HG03565 (cell line): ENCODE measurements at regions not wholly inside any gene's neighbourhood (a gene's known extent, or its start where the extent isn't known, plus 50 kb on each side); places are given as distances from the start of the nearest gene placed in this dataset.

ENCODE experiments used
- ATAC-seq: cut with Tn5 transposase; IDR thresholded peaks from one replicate; pipeline ENCODE4 v1.9.1; 2021; ENCODE audit warnings: mild to moderate bottlenecking, moderate library complexity; ENCODE audit not compliant: unreplicated experiment

DNA sequence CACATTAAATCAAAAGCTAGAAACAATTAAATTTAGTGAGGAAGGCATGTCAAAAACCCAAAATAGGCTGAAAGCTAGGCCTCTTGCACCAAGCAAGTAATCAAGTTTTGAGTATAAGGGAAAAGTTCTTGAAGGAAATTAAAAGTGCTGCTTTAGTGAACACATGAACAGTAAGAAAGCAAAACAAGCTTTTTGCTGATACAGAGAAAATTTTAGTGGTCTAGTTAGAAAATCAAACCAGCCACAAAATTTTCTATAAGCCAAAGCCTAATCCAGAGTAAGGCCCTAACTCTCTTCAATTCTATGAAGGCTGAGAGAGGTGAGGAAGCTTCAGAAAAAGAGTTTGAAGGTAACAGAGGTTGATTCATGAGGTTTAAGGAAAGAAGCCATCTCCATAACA lies 116.2 kb downstream of the CYB561 start:
- ATAC-seq: no peak

DNA sequence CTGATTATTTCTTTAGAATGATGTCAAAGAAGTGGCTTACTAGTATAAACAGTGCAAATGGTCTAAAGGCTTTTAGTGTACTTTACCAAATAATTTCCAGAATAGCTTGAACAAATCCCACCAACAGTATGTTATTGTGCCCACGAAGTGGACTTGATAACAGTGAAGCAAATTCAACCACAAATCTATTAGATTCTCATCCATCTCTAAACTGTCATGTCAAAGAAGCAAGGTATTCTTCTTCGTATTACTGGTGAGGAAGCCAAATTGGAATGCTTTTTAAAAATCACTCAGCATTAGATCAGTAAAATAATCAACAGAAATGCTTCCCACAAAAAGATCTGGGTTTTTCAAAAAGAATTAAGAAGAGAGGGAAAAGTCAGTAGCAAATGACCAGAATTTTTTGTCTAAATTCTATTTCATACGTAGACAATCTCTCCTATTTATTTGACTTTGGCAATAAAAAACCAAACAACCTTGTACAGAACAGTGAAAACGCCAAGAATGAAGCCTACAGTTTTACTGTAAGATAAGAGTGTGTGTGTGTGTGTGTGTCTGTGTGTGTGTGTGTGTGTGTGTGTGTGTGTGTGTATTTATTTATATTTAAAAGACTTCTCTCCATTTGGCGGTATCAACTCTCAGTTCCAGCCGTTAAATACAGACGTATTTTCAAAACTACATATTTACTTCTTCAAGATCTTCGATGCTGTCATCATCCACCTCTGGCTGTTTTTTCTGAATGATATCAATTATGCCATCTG lies 114.6 kb downstream of the CYB561 start:
- no peak for ATAC-seq

- ATAC-seq: no peak
Observed at GRCh38 chr17:63332286-63332685, 113.8 kb downstream of the CYB561 start.

DNA sequence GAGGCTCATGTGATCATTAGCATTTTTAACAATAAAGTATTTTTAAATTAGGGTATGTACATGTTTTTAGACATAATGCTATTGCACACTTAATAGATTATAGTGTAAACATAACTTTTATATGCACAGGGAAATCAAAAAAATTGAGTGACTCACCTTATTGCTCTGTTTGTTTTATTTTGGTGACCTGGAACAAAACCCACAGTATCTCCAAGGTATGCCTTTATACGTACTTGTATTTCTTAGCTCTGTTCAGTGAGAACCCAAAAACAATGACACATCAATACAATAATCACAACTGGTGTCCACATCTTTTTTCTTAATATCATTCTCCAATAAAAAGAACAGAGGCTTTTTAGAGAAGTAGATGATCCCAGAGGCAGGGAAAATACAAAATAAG lies 112.2 kb downstream of the CYB561 start:
- ATAC-seq: no peak

- no peak for ATAC-seq
Observed at GRCh38 chr17:63335831-63336230, 110.3 kb downstream of the CYB561 start.

GRCh38 chr17:63337579-63337978 lies 108.5 kb downstream of the CYB561 start:
- no peak for ATAC-seq

DNA sequence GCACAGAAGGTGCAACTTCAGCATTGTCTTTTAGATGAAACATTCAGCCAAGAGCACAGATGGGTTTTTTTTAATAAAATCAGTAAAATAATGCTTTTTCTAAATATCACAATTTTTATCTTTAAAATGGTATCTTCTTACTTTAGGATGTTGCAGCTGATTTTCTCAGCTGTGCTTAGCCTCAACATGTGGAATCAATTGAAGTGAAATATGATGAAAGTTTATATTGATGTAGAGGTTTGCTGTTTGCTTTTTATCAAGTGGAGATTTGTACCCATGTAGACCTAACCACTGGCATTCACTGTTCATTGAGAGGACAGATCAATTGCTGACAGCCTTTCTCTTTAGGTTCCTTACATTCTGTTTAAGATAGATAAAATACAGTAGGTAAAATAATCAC lies 107.8 kb downstream of the CYB561 start:
- ATAC-seq: no peak

DNA sequence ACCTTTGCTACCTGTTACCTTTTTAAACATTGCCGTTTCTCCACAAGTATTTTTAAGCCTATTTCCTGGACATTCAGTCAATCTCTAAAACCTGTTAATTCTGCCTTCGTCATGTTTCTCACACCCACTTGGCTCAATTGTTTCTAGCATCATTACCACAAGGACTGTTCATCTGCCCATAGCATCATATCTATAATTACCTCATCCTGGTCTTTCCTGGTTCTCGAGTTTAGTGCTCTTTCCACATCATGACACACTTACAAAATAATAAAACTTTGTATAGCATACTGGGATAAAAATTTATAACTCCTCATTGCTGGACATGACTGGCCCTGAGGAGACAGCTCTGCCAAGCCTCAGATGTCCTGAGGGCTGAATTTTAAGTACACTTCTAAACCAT lies 104.8 kb downstream of the CYB561 start:
- ATAC-seq: no peak

DNA sequence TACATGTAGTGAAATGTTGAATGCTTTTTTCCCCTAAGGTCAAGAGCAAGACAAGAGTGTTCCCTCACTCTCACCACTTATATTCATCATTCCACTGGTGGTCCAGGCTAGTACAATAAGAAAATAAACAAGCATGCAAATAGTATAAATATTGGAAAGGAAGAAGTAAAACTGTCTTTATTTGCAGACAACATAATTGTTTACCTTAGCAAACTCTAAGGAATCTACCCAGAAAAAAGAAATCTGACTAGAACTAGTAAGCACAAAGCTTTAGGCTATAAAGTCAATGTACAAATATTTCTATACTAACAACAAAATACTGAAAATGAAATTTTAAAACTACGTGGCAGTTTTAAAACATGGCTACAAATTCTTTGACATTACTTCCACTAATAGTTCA lies 101.7 kb downstream of the CYB561 start:
- no peak for ATAC-seq

DNA sequence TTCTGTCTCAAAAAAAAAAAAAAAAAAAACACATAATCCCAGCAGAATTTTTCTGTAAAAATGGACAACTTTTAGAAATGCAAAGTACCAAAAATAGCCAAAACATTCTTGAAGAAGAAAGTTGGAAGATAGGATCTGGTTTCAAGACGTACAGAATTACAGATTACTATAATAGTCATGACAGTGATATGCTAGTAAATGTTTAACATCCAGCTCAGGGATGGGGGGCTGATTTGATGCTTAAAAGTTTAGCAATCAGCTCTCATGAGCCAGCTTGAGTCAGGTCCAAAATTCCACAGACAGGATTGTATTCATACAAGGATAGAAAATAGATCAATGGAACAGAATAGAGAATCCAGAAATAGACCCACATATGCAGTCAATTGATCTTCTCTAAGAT lies 100.5 kb downstream of the CYB561 start:
- ATAC-seq: no peak

GRCh38 chr17:63347475-63347874 lies 98.6 kb downstream of the CYB561 start:
- no peak for ATAC-seq

- ATAC-seq: no peak
Observed at GRCh38 chr17:63349478-63350000, 96.6 kb downstream of the CYB561 start.

DNA sequence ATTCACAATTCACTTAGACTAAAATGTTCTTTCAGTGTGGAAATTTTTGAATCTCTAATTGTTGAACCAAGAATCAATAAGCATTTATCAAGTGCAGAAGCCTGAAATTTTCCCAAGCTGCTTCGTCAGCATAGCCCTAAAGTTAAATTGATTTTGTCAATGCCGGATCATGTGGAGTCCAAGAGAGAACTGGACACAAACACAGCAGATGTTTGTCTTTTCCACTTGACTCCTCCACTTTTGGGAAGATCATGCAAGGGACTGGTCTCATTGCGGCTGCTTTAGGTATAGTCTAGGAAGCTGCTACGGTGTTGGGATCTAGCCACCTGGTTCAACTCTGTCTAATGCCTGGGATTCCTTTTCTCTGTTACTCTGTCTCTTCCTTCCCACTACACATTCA lies 95.7 kb downstream of the CYB561 start:
- ATAC-seq: no peak

DNA sequence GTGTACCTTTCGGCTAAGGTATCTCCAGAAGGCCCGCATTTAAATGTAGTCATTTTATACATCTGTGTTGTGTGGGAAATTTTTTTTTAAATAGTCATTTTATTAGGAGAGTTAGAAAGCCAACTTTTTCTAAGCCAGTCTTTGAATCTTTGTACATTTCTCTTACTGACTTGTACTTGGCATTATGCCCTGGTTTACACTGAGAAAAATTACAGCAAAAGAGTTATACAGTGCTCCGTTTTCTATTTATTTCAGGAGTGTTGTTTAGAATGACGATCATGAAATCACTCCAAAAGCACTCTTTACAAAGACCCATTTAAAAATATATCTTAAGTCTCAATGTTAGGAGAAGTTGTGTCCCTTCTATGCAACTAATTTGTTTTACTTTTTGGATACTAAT lies 91.8 kb downstream of the CYB561 start:
- ATAC-seq: no peak

DNA sequence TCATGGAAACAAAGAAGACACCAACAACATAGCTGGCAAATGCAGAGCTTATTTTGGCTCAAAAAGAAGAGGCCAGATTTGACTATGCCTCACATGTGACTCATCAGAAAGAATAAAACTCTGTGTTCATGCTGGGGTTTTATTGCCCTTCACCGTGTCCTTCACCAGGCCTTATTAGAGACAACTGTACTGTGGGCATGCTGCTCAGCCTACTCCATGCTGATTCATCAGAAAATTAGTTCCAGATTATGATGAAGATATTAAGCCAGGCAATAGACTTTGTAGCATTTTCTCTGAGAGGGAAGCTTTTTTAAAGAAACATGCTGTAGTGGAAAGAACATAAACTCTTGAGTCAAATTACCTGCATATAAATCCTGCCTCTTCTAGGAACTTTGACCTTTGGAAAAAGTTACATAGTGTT lies 89.8 kb downstream of the CYB561 start:
- no peak for ATAC-seq

GRCh38 chr17:63358111-63358839 lies 87.8 kb downstream of the CYB561 start:
- no peak for ATAC-seq

DNA sequence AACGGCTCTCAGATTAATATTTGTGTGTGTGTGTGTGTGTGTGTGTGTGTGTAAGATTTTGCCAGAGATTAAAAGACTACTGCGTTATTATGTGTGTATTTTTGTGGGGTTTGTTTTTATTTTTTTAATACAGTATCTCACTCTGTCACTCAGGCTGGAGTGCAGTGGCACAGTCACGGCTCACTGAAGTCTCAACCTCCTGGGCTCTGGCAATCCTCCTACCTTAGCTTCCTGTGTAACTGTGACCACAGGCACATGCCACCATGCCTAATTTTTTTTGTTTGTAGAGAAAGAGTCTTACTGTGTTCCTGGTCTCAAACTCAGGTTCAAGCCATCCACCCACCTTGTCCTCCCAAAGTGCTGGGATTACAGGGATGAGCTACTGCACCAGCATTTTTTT lies 87.2 kb downstream of the CYB561 start:
- no peak for ATAC-seq

DNA sequence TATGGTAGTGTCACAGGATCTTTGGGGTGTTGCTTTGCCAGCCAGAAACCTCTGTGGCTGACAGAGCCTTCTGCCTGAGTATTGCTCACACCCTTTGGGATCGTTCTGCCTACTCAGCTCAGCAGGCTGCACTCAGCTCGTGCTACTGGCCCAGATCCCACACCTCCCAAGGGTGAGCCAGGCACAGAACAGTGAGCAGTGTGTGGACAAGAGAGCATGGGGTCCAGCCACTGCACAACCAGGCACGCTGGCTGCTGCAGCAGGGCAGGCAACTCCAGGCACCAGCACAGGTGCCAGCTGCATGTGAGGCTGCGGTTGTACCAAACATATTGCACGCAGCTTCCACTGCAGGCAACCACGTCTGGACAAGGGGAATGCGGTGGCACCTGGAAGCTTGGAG lies 84.9 kb downstream of the CYB561 start:
- no peak for ATAC-seq

- no peak for ATAC-seq
Observed at GRCh38 chr17:63362115-63362514, 84.0 kb downstream of the CYB561 start.

- ATAC-seq: no peak
Observed at GRCh38 chr17:63364387-63364786, 81.7 kb downstream of the CYB561 start.

DNA sequence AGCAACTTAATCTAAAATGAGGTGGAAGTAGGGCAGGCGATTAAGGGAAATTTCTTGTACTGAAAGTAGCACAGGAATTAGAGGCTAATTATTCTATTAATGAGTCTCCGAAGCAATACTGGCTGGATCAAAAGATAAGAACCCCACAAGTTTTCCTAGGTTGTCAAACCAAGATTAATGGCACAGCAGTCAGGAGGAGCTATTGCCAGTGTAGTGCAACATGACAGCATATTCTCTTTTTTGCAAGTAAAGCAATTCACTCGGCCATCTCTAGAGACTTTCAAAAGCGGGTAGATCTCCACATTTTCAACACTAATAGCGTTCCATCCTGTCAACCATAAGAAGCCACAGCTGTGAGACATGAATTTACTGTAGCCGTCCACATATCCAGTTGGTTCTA lies 81.2 kb downstream of the CYB561 start:
- ATAC-seq: no peak
